ENCODE measurements at regions not wholly inside any gene's neighbourhood (a gene's known extent, or its start where the extent isn't known, plus 50 kb on each side); places are given as distances from the start of the nearest gene placed in this dataset.

DNA sequence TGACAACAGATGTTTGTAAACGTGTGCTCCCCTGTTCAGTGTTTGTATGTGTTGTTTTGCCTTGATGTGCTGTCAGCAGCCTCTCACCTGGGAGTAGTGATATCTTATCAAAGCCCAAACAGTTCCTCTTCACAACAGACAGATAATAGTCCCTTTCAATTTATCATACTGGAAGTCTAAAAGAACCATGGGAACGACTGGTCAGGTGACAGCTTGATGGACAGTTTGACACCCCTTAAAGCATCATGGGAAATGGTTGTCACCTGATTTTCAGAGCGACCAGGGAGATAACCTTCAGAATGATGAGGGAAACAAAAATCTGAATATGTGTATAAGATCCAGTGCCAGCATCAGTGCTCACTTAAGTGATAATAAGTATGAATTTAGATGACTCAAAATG, 146.3 kb upstream of the SOX2 start:
- DNase-seq (ENCODE audit: extremely low read depth, low read depth) = no peak
- no peak for TF ChIP-seq CTCF (IDR thresholded peaks at IDR 0.05; ENCODE audit: low read depth, low read length)

GRCh38 chr3:181564222-181564621, 147.5 kb upstream of the SOX2 start:
- no peak for TF ChIP-seq CTCF (IDR thresholded peaks at IDR 0.05; ENCODE audit: low read depth, low read length)
- no peak for DNase-seq (ENCODE audit: extremely low read depth, low read depth)

- DNase-seq (ENCODE audit: extremely low read depth, low read depth) = no peak
- no peak for TF ChIP-seq CTCF (IDR thresholded peaks at IDR 0.05; ENCODE audit: low read depth, low read length)
These were observed 150.3 kb upstream of the SOX2 start for GRCh38 chr3:181561139-181562031.

GRCh38 chr3:181558870-181559269, 152.9 kb upstream of the SOX2 start:
- no peak for DNase-seq (ENCODE audit: extremely low read depth, low read depth)
- TF ChIP-seq CTCF (IDR thresholded peaks at IDR 0.05; ENCODE audit: low read depth, low read length) = no peak

DNA sequence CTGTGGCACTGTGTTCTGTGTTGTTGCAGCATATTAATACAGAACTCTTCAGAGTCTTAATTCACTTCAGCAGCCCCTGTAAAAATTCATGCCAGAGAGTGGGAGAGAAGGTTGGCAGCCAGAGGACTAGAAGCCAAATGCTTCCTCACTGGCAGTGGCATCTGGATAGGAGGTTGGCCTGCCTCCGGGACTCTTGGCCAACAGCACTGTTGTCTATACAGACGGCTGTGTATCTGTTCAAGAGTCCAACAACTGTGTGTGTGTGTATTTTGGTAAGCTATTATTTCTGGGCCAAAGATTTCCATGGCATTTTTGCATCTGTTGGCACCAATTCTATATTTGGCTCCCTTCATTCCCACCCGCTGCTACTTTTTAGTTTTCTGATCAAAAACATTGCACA, 156.0 kb upstream of the SOX2 start:
- no peak for DNase-seq (ENCODE audit: extremely low read depth, low read depth)
- no peak for TF ChIP-seq CTCF (IDR thresholded peaks at IDR 0.05; ENCODE audit: low read depth, low read length)

GRCh38 chr3:181554233-181554765, 157.4 kb upstream of the SOX2 start:
- DNase-seq (ENCODE audit: extremely low read depth, low read depth) = no peak
- TF ChIP-seq CTCF (IDR thresholded peaks at IDR 0.05; ENCODE audit: low read depth, low read length) = no peak

DNA sequence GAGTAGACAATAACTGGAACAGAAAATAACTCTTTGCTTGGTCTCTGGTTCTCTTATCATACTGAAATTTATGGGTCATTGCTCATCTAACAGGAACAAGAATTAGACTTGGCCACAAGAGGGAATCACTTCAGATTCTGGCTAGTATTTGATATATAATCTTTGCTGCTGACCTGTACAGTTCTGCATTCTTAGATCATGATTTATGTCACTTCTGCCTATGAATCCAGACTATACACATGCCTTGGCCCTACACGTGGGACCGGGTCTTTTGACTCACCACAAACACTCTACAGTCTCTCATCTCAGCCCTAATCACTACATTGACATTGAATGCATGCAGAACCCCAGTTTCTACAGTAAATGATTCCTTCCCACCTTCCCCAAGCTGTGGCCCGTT, 162.5 kb upstream of the SOX2 start:
- DNase-seq (ENCODE audit: extremely low read depth, low read depth) = no peak

More for the DNA sequence above, 162.5 kb upstream of the SOX2 start:
- TF ChIP-seq CTCF (IDR thresholded peaks at IDR 0.05; ENCODE audit: low read depth, low read length) = no peak
